GM12891 (cell line): ENCODE measurements at regions not wholly inside any gene's neighbourhood (a gene's known extent, or its start where the extent isn't known, plus 50 kb on each side); places are given as distances from the start of the nearest gene placed in this dataset.

Source experiments
- POLR2A ChIP-seq: IDR thresholded peaks from 2 replicates; pipeline ENCODE4 v1.6.1; 2011; ENCODE audit warnings: low read depth, low read length, control low read depth
- POLR2AphosphoS5 ChIP-seq: IDR thresholded peaks from 2 replicates; pipeline ENCODE4 v1.6.1; 2011; ENCODE audit warnings: low read depth, low read length, control low read depth
- SPI1 ChIP-seq: IDR thresholded peaks from 2 replicates; pipeline ENCODE4 v1.6.1; 2011; ENCODE audit warnings: low read depth, low read length, control low read depth
- TAF1 ChIP-seq: IDR thresholded peaks from 2 replicates; pipeline ENCODE4 v1.6.1; 2011; ENCODE audit warnings: low read depth, low read length, control low read depth

DNA sequence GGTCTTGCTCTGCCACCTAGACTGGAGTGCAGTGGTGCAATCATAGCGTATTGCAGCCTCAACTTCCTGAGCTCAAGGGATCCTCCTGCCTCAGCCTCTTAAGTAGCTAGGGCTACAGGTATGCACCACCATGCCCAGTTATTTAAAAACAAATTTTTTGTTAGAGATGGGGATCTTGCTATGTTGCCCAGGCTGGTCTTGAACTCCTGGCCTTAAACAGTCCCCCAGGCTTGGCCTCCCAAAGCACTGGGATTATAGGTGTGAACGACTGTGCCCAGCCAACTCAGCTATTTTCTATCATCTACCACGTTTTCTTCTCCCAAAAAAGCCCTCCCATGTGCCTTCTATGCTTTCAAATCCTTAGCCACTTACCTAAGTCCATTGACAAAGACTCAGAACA lies 243.7 kb upstream of the SOX4 start:
- TF ChIP-seq POLR2A: no peak
- no peak for TF ChIP-seq POLR2AphosphoS5
- no peak for TF ChIP-seq TAF1
- TF ChIP-seq SPI1: no peak
